ENCODE measurements at regions not wholly inside any gene's neighbourhood (a gene's known extent, or its start where the extent isn't known, plus 50 kb on each side); places are given as distances from the start of the nearest gene placed in this dataset.

GRCh38 chr19:30069535-30070197 lies 127.6 kb downstream of the URI1 start:
- TF ChIP-seq SMAD5 (IDR thresholded peaks at IDR 0.05; ENCODE audit: low read depth) (no peak), CTCF (IDR thresholded peaks at IDR 0.05 in 2 of 3, conservative IDR thresholded peaks at IDR 0.05 in 1 of 3; ENCODE audit: control insufficient read depth in 2 of 3, extremely low read depth in 1 of 3, insufficient read depth in 1 of 3, low read depth in 3 of 3, low read length in 3 of 3) (no peak)
- TF ChIP-seq, protein P1, sequence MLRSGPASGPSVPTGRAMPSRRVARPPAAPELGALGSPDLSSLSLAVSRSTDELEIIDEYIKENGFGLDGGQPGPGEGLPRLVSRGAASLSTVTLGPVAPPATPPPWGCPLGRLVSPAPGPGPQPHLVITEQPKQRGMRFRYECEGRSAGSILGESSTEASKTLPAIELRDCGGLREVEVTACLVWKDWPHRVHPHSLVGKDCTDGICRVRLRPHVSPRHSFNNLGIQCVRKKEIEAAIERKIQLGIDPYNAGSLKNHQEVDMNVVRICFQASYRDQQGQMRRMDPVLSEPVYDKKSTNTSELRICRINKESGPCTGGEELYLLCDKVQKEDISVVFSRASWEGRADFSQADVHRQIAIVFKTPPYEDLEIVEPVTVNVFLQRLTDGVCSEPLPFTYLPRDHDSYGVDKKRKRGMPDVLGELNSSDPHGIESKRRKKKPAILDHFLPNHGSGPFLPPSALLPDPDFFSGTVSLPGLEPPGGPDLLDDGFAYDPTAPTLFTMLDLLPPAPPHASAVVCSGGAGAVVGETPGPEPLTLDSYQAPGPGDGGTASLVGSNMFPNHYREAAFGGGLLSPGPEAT (IDR thresholded peaks at IDR 0.05; ENCODE audit: low read depth), result no peak
